H1 (cell line): ENCODE measurements at regions not wholly inside any gene's neighbourhood (a gene's known extent, or its start where the extent isn't known, plus 50 kb on each side); places are given as distances from the start of the nearest gene placed in this dataset.

ENCODE experiments used
- EZH2 ChIP-seq: fragments of 200-600 bp; sonication (generic); IDR thresholded peaks from 2 replicates; pipeline ENCODE4 v1.7.1; 2012; ENCODE audit warnings: low read depth, mild to moderate bottlenecking, moderate library complexity, low read length, inconsistent platforms; ENCODE audit not compliant: severe bottlenecking
- MAX ChIP-seq: IDR thresholded peaks from 2 replicates; pipeline ENCODE4 v1.6.1; 2012; ENCODE audit warnings: inconsistent platforms
- USF2 ChIP-seq: IDR thresholded peaks from 2 replicates; pipeline ENCODE4 v1.6.1; 2011; ENCODE audit warnings: low read length, improper control_type of control experiment

GRCh38 chr6:21764989-21765388, 171.4 kb downstream of the SOX4 start (continued):
- TF ChIP-seq USF2 (no peak), EZH2 (no peak), MAX (no peak)
